D721Med (cell line): ENCODE measurements at regions not wholly inside any gene's neighbourhood (a gene's known extent, or its start where the extent isn't known, plus 50 kb on each side); places are given as distances from the start of the nearest gene placed in this dataset.

Experiments
- DNase-seq: peaks from one replicate; pipeline ENCODE4 v3.0.0; 2011; ENCODE audit warnings: low spot score; ENCODE audit not compliant: insufficient read length
- FAIRE-seq: peaks from 2 replicates; lab custom pipeline; 2011; peaks lifted over from hg19 to GRCh38; lab: Jason Lieb, UNC
- CTCF ChIP-seq: IDR thresholded peaks from 2 replicates; pipeline ENCODE4 v1.5.1; 2012; ENCODE audit warnings: mild to moderate bottlenecking, control low read depth; ENCODE audit not compliant: insufficient read depth; ENCODE audit errors: missing control alignments

GRCh38 chr18:73790587-73790986 is 357.0 kb downstream of the FBXO15 start:
- FAIRE-seq: no peak
- no peak for TF ChIP-seq CTCF
- no peak for DNase-seq

DNA sequence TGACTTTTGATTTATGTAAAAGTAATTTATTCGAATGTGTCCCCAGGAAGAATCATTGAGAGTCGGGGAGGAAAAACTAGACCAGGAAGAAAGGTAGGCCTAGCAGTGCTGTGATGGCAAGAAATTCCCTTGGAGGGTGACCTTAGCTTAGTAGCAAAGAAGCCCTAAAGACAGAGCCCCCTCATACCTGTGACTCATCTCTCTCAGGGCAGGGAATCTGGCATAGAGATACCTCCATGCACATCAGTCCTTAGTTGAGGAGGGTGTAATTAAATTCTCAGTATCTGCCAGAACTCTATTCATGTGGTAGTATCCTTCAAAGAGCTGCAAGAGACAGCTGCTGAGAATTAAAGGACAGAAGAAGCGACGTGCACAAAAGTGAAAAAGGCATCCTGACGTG is 360.3 kb downstream of the FBXO15 start:
- FAIRE-seq (peak; percentile 51), DNase-seq (no peak)
- no peak for TF ChIP-seq CTCF

- no peak for TF ChIP-seq CTCF
- DNase-seq (no peak), FAIRE-seq (peak; percentile 91)
Measured at GRCh38 chr18:73785300-73785699, 362.3 kb downstream of the FBXO15 start.

GRCh38 chr18:73784853-73785252 is 362.8 kb downstream of the FBXO15 start:
- no peak for TF ChIP-seq CTCF
- DNase-seq (no peak), FAIRE-seq (no peak)

DNA sequence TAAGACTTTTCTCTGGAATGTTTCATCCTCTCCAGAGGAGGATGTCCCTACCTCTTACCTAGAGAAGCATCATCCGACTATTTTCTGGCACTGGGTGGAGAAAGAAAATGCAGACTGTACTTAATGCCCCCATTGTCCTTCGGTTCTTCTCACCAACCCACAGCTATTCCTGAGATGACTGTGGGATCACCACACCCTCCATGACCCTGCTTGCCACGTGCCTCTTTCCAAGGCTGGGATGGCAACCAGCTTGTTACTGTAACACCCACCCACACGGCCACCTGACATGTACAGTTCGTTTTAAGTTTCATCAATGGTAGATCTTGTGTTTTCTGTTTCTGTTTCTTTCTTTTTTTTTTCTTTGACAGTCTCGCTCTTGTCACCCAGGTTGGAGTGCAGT is 365.2 kb downstream of the FBXO15 start:
- no peak for TF ChIP-seq CTCF
- FAIRE-seq: peak; percentile 32
- DNase-seq: no peak

DNA sequence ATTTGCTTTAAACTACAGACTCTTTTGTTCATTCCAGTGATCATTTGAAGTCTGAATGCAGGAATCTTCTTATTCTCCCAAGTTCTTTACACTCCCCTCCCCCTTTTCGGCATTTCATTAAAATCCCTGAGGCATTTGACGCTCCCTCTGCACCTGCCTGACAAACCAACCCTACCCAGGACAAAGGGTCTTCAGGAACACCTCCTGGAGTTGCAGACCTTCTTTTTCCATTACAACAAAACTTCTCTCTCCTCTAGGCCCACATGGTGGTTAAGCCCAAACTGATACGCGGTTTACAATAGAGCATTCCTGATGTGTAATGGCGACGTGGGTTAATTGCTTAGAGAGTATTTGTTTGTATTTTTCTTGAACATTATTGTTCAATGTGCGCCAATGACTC is 367.4 kb downstream of the FBXO15 start:
- no peak for TF ChIP-seq CTCF
- FAIRE-seq: no peak
- DNase-seq: no peak

- DNase-seq (no peak), FAIRE-seq (no peak)
- TF ChIP-seq CTCF: no peak
Measured at GRCh38 chr18:73778032-73778359, 369.6 kb downstream of the FBXO15 start.
